K562 (cell line): ENCODE measurements at regions not wholly inside any gene's neighbourhood (a gene's known extent, or its start where the extent isn't known, plus 50 kb on each side); places are given as distances from the start of the nearest gene placed in this dataset.

ENCODE experiments used
- ATAC-seq: fragments of 200-7000 bp; cut with Tn5 transposase; 3 replicates; pipeline ENCODE4 v1.9.1; 2020; ENCODE audit warnings: moderate library complexity
- BruUV-seq: library from RNA; stranded (reverse); fragments of 400-500 nt; replicated peaks from 2 replicates; lab custom pipeline; 2021; lab: Mats Ljungman, UMichigan
- CTCF ChIA-PET: fragments of 300-600 bp; formaldehyde crosslinking; extraction: SDS; loops from one replicate; lab custom pipeline; 2021; ENCODE audit warnings: low intra/inter-chr PET ratio; lab: Yijun Ruan, JAX
- POLR2A ChIA-PET: fragments of 300-600, 350-650 bp; sonication (Branson Sonifier 250); formaldehyde crosslinking; extraction: SDS; loops from one replicate; lab custom pipeline; 2021; ENCODE audit warnings: antibody characterized with exemption, inconsistent platforms; lab: Yijun Ruan, JAX
- DNase-seq, 4 experiments: peaks; one replicate each; pipeline versions ENCODE4 v3.0.0 to v3.0.0-alpha.2; 2011 to 2018; ENCODE audit warnings: low spot score in 3 of 4, mixed read lengths in 3 of 4; ENCODE audit errors: extremely low read depth in 1 of 4
- FAIRE-seq: peaks from 2 replicates; lab custom pipeline; 2011; peaks lifted over from hg19 to GRCh38; lab: Jason Lieb, UNC
- H2AFZ ChIP-seq: 2 replicates; pipeline ENCODE4 v1.6.0; 2011; ENCODE audit warnings: low read depth, low read length, control low read depth, inconsistent platforms
- H3K27ac ChIP-seq: fragments of 200-600 bp; 3 replicates; pipeline ENCODE4 v1.8.0; 2011; ENCODE audit warnings: low read depth, mild to moderate bottlenecking, control low read depth, inconsistent platforms, low read length, moderate library complexity, mixed read lengths; ENCODE audit errors: extremely low read depth
- H3K27me3 ChIP-seq, 2 experiments: fragments of 300-600 bp in 1 of 2; 2 replicates in 1 of 2; 3 replicates in 1 of 2; pipeline versions ENCODE4 v1.6.0 to v1.8.0; 2011; ENCODE audit warnings: inconsistent platforms in 2 of 2, low read length in 2 of 2, mild to moderate bottlenecking in 1 of 2, mixed read lengths in 1 of 2, moderate library complexity in 1 of 2; ENCODE audit not compliant: control insufficient read depth in 2 of 2, insufficient read depth in 2 of 2
- H3K36me3 ChIP-seq: fragments of 300-600 bp; 3 replicates; pipeline ENCODE4 v1.8.0; 2011; ENCODE audit warnings: mild to moderate bottlenecking, low read length, inconsistent platforms; ENCODE audit not compliant: control insufficient read depth, insufficient read depth
- H3K4me1 ChIP-seq, 2 experiments: fragments of 200-600 bp in 1 of 2; replicated peaks in 1 of 2; 2 replicates in 1 of 2; 3 replicates in 1 of 2; pipeline versions ENCODE4 v1.5.1 to v1.8.0; 2011; ENCODE audit warnings: inconsistent platforms in 2 of 2, low read length in 2 of 2, mild to moderate bottlenecking in 1 of 2, mixed read lengths in 1 of 2, moderate library complexity in 1 of 2; ENCODE audit not compliant: control insufficient read depth in 2 of 2, insufficient read depth in 2 of 2
- H3K4me2 ChIP-seq: 2 replicates; pipeline ENCODE4 v1.6.1; 2011; ENCODE audit warnings: low read length, control low read depth, inconsistent platforms, mixed read lengths; ENCODE audit not compliant: insufficient read depth
- H3K4me3 ChIP-seq: fragments of 200-600 bp; sonication (generic), shearing (Covaris generic); 2 replicates; pipeline ENCODE4 v1.5.1; 2016; ENCODE audit warnings: control low read depth, inconsistent platforms
- H3K79me2 ChIP-seq: fragments of 200-600 bp; 3 replicates; pipeline ENCODE4 v1.8.0; 2011; ENCODE audit warnings: low read length, inconsistent platforms; ENCODE audit not compliant: control insufficient read depth, insufficient read depth
- H3K9ac ChIP-seq, 2 experiments: 2 replicates each; pipeline versions ENCODE4 v1.6.0 to v1.6.1; 2011; ENCODE audit warnings: low read depth in 2 of 2, low read length in 2 of 2, control low read depth in 1 of 2, inconsistent platforms in 1 of 2, mild to moderate bottlenecking in 1 of 2, mixed read lengths in 1 of 2; ENCODE audit not compliant: insufficient read depth in 1 of 2
- H3K9me1 ChIP-seq: one replicate; pipeline ENCODE4 v1.6.0; 2011; ENCODE audit warnings: inconsistent platforms, mild to moderate bottlenecking, low read length, moderate library complexity; ENCODE audit not compliant: control insufficient read depth, insufficient read depth
- H3K9me3 ChIP-seq: replicated peaks from 2 replicates; pipeline ENCODE4 v1.5.1; 2011; ENCODE audit warnings: low read depth, low read length, inconsistent platforms; ENCODE audit not compliant: control insufficient read depth, insufficient read depth
- H4K20me1 ChIP-seq: replicated peaks from 2 replicates; pipeline ENCODE4 v1.6.1; 2011; ENCODE audit warnings: low read length, inconsistent platforms, mixed read lengths; ENCODE audit not compliant: control insufficient read depth, insufficient read depth
- ELF2 ChIP-seq: fragments of 250-450 bp; sonication (Bioruptor Pico); IDR thresholded peaks from 2 replicates; pipeline ENCODE4 v1.5.0; 2021; ENCODE audit warnings: mild to moderate bottlenecking
- FOS ChIP-seq: IDR thresholded peaks from 3 replicates; pipeline ENCODE4 v1.6.1; 2011; ENCODE audit not compliant: insufficient read length; ENCODE audit errors: extremely low read depth
- NCOA1 ChIP-seq: fragments of 450-650 bp; IDR thresholded peaks from 2 replicates; pipeline ENCODE4 v1.6.1; 2016; ENCODE audit warnings: low read depth
- NFIC ChIP-seq: fragments of 450-650 bp; IDR thresholded peaks from 2 replicates; pipeline ENCODE4 v1.6.1; 2017; ENCODE audit warnings: mild to moderate bottlenecking, inconsistent platforms
- NR2C2 ChIP-seq, 2 experiments: fragments of 200-800 bp in 1 of 2; sonication (Bioruptor generic) in 1 of 2; sonication (generic) in 1 of 2; formaldehyde crosslinking in 1 of 2; IDR thresholded peaks; 2 replicates each; pipeline versions ENCODE4 v1.6.1 to v1.8.0; 2016 to 2022; ENCODE audit warnings: mild to moderate bottlenecking in 1 of 2, missing compliant biosample characterization in 1 of 2, missing genetic modification characterization in 1 of 2, missing genetic modification reagents in 1 of 2
- SAFB2 ChIP-seq: fragments of 200-400 bp; formaldehyde crosslinking; IDR thresholded peaks from 2 replicates; pipeline ENCODE4 v1.6.1; 2018; ENCODE audit warnings: borderline replicate concordance, low read length, low read depth, moderate library complexity; ENCODE audit not compliant: severe bottlenecking
- SETDB1 ChIP-seq: IDR thresholded peaks from one replicate; pipeline ENCODE4 v1.6.1; 2012; ENCODE audit warnings: low read length, control low read depth, inconsistent platforms
- SMC3 ChIP-seq: conservative IDR thresholded peaks from 2 replicates; pipeline ENCODE4 v1.6.1; 2011; ENCODE audit warnings: low read depth, low read length, improper control_type of control experiment; ENCODE audit not compliant: insufficient read depth
- XRCC4 ChIP-seq: IDR thresholded peaks from one replicate; pipeline ENCODE4 v1.6.1; 2011; ENCODE audit not compliant: insufficient read depth, insufficient read length; ENCODE audit errors: extremely low read depth
- ZC3H4 ChIP-seq: sonication (generic); formaldehyde crosslinking; IDR thresholded peaks from 2 replicates; pipeline ENCODE4 v1.9.0; 2021; ENCODE audit warnings: missing genetic modification reagents, borderline replicate concordance
- ZNF76 ChIP-seq: fragments of 250-450 bp; sonication (Bioruptor Pico); IDR thresholded peaks from 2 replicates; pipeline ENCODE4 v1.4.0; 2020; ENCODE audit warnings: mild to moderate bottlenecking, moderate library complexity, borderline replicate concordance
- WGBS: fragments of 100-300 bp; shearing (Covaris generic); methylation state at CpG from one replicate; pipeline ENCODE4 v1.1.6; 2016; ENCODE audit warnings: low coverage, mixed read lengths; ENCODE audit not compliant: insufficient coverage; ENCODE audit errors: missing lambda C conversion rate; 5-methylcytosine and 5-hydroxymethylcytosine counted together
- in situ Hi-C: fragments of 300-500 bp; cut with MboI; formaldehyde crosslinking; loops from 4 replicates; pipeline ENCODE4 v1.15.0; 2018; ENCODE audit warnings: inconsistent platforms, mixed read lengths
- intact Hi-C: fragments of 100-400 bp; cut with micrococcal nuclease; formaldehyde crosslinking; loops from 2 replicates; pipeline ENCODE4 v1.14.2; 2022

GRCh38 chr18:77187189-77187588 is 54.6 kb upstream of the MBP start:
- ATAC-seq, result no peak
- H3K9me3 ChIP-seq, result no peaks in the 10 kb centered on the region
- TF ChIP-seq NFIC, result no peak
- TF ChIP-seq SETDB1, result no peak
- TF ChIP-seq, all 486 proteins: peak for 0
- no peak overlapping the region for H3K27ac ChIP-seq
- no peak overlapping the region for H3K4me3 ChIP-seq
- ChIA-PET POLR2A (no interaction called here), CTCF (no interaction called here)
- no peaks in the 10 kb centered on the region for H4K20me1 ChIP-seq
- in situ Hi-C loops, result no loop called here
- H3K9me1 ChIP-seq, result no peaks in the 10 kb centered on the region
- no peak overlapping the region for H3K4me2 ChIP-seq
- no peak overlapping the region for H3K9ac ChIP-seq
- H3K27me3 ChIP-seq, result no peaks in the 10 kb centered on the region
- no peaks in the 10 kb centered on the region for H3K79me2 ChIP-seq
- WGBS, result 0% methylated on average over 4 of the region's 4 CpGs
- no peaks in the 10 kb centered on the region for H3K36me3 ChIP-seq
- no TSS peak for BruUV-seq
- FAIRE-seq, result no peak
- DNase-seq, result no peak
- no peak overlapping the region for H2AFZ ChIP-seq
- H3K4me1 ChIP-seq, result no peaks in the 10 kb centered on the region
- intact Hi-C loops, result no loop called here

- POLR2A ChIA-PET, result no interaction called here
- no peak overlapping the region for H3K4me3 ChIP-seq
- CTCF ChIA-PET, result no interaction called here
- ATAC-seq, result no peak
- no peak overlapping the region for H3K27ac ChIP-seq
- intact Hi-C loops, result no loop called here
- WGBS, result 0% methylated on average over 1 of the region's 1 CpG
- TF ChIP-seq NR2C2 (CRISPR knock-in tag; IDR thresholded peaks at IDR 0.05) (no peak), NR2C2 (tag; IDR thresholded peaks at IDR 0.05) (no peak), XRCC4 (no peak), ELF2 (CRISPR knock-in tag) (no peak), SMC3 (no peak), ZC3H4 (CRISPR knock-in tag) (no peak), ZNF76 (CRISPR knock-in tag) (no peak), SAFB2 (no peak), NCOA1 (no peak), FOS (no peak)
- TF ChIP-seq, all 486 proteins: peak for 0
- H3K4me1 ChIP-seq, result no peaks in the 10 kb centered on the region
- no peak overlapping the region for H3K4me2 ChIP-seq
- BruUV-seq, result no TSS peak
- no peaks in the 10 kb centered on the region for H3K27me3 ChIP-seq
- DNase-seq, result no peak
- H3K36me3 ChIP-seq, result no peaks in the 10 kb centered on the region
- in situ Hi-C loops, result no loop called here
- H4K20me1 ChIP-seq, result no peaks in the 10 kb centered on the region
- H3K9ac ChIP-seq, result no peak overlapping the region
- no peak for FAIRE-seq
- H2AFZ ChIP-seq, result no peak overlapping the region
- H3K79me2 ChIP-seq, result no peaks in the 10 kb centered on the region
- H3K9me3 ChIP-seq, result no peaks in the 10 kb centered on the region
- H3K9me1 ChIP-seq, result no peaks in the 10 kb centered on the region
Measured at GRCh38 chr18:77191071-77191751, 58.4 kb upstream of the GALR1 start.
